ENCODE measurements at regions not wholly inside any gene's neighbourhood (a gene's known extent, or its start where the extent isn't known, plus 50 kb on each side); places are given as distances from the start of the nearest gene placed in this dataset.

DNA sequence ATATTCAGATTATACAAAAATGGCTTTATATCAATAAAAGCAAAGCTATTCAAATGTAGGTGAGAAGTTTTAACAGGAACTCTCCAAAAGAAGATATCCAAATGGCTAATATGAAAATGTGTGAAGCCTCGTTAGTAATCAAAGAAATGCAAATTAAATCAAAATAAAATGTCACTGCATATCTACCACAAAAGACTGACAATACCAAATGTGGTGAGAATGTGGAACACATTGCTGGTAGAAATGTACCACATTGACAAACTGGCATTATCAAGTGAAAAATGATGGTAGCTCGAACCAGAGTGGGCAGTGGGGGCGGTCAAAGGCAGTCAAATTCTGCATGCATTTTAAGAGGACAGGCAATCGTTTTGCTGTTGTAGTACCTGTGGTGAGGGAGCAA, 1012.7 kb downstream of the TDRD15 start:
- Histone ChIP-seq H3K27me3 (ENCODE audit: control insufficient read depth, insufficient read depth, low read length) (no peaks in the 10 kb centered on the region), H2BK5ac (ENCODE audit: low read depth, low read length, poor library complexity, severe bottlenecking) (no peak overlapping the region), H3K9me3 (ENCODE audit: control insufficient read depth, insufficient read depth, low read length) (no peaks in the 10 kb centered on the region), H3K36me3 (ENCODE audit: control insufficient read depth, insufficient read depth, low read length) (no peaks in the 10 kb centered on the region), H3K4me1 (ENCODE audit: control insufficient read depth, insufficient read depth, low read length) (no peaks in the 10 kb centered on the region), H3K18ac (ENCODE audit: low read depth, low read length) (no peak overlapping the region), H3K14ac (replicated peaks; ENCODE audit: low read depth, low read length) (no peak overlapping the region), H3K9me1 (ENCODE audit: insufficient read depth, low read length) (no peaks in the 10 kb centered on the region), H4K8ac (ENCODE audit: low read depth in 2 of 2, low read length in 2 of 2) (no peak overlapping the region), H2BK20ac (ENCODE audit: low read depth, low read length) (no peak overlapping the region), H4K91ac (ENCODE audit: insufficient read depth, low read depth, low read length) (no peak overlapping the region), H3K79me1 (ENCODE audit: low read depth in 1 of 2, low read length in 2 of 2) (no peaks in the 10 kb centered on the region), H3K4ac (ENCODE audit: low read depth, low read length) (no peak overlapping the region), H2AFZ (replicated peaks; ENCODE audit: low read length, poor library complexity) (no peak overlapping the region), H3K4me2 (ENCODE audit: low read depth, low read length) (no peak overlapping the region), H3K4me3 (ENCODE audit: insufficient read depth, low read depth, low read length) (no peak overlapping the region), H4K20me1 (ENCODE audit: insufficient read depth, low read length) (no peaks in the 10 kb centered on the region), H3K23ac (ENCODE audit: low read depth, low read length) (no peak overlapping the region), H2BK15ac (ENCODE audit: low read depth, low read length) (no peak overlapping the region), H2AK9ac (replicated peaks; ENCODE audit: low read depth, low read length, poor library complexity) (no peak overlapping the region), H3K27ac (ENCODE audit: insufficient read depth, low read length) (no peak overlapping the region), H2BK120ac (ENCODE audit: low read depth, low read length) (no peak overlapping the region), H3K9ac (ENCODE audit: low read depth, low read length) (no peak overlapping the region), H3K56ac (ENCODE audit: extremely low read depth, insufficient read depth, low read length) (no peak overlapping the region), H2AK5ac (ENCODE audit: low read depth, low read length) (no peak overlapping the region), H4K5ac (ENCODE audit: low read depth, low read length) (no peak overlapping the region)
- ATAC-seq (ENCODE audit: low read depth) (no peak), DNase-seq (no peak)
- dilution Hi-C loops (cut with HindIII; ENCODE audit: low sequenced_read_pairs, unreplicated experiment): no loop called here
- in situ Hi-C loops (cut with MboI; ENCODE audit: low sequenced_read_pairs): no loop called here
- no TSS peak for BruUV-seq (replicated peaks)
- no peak for TF ChIP-seq CEBPB (IDR thresholded peaks at IDR 0.05; ENCODE audit: low read depth, low read length)
- TF ChIP-seq MXI1 (IDR thresholded peaks at IDR 0.05; ENCODE audit: borderline replicate concordance, low read depth, low read length): no peak
- TF ChIP-seq NFE2L2 (IDR thresholded peaks at IDR 0.05; ENCODE audit: low read depth, low read length): no peak
- TF ChIP-seq, protein P1, sequence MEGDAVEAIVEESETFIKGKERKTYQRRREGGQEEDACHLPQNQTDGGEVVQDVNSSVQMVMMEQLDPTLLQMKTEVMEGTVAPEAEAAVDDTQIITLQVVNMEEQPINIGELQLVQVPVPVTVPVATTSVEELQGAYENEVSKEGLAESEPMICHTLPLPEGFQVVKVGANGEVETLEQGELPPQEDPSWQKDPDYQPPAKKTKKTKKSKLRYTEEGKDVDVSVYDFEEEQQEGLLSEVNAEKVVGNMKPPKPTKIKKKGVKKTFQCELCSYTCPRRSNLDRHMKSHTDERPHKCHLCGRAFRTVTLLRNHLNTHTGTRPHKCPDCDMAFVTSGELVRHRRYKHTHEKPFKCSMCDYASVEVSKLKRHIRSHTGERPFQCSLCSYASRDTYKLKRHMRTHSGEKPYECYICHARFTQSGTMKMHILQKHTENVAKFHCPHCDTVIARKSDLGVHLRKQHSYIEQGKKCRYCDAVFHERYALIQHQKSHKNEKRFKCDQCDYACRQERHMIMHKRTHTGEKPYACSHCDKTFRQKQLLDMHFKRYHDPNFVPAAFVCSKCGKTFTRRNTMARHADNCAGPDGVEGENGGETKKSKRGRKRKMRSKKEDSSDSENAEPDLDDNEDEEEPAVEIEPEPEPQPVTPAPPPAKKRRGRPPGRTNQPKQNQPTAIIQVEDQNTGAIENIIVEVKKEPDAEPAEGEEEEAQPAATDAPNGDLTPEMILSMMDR (conservative IDR thresholded peaks at IDR 0.05; ENCODE audit: low read depth, low read length): no peak
- TF ChIP-seq RFX5 (IDR thresholded peaks at IDR 0.05; ENCODE audit: low read depth, low read length): no peak
- no peak for TF ChIP-seq MAFK (IDR thresholded peaks at IDR 0.05; ENCODE audit: low read depth, low read length)
- no peak for TF ChIP-seq MAZ (IDR thresholded peaks at IDR 0.05; ENCODE audit: borderline replicate concordance, low read depth, low read length)
- no peak for TF ChIP-seq FOS (IDR thresholded peaks at IDR 0.05; ENCODE audit: low read depth, low read length)
- TF ChIP-seq CHD1 (IDR thresholded peaks at IDR 0.05; ENCODE audit: low read depth, low read length): no peak
- TF ChIP-seq RCOR1 (IDR thresholded peaks at IDR 0.05; ENCODE audit: insufficient replicate concordance, low read length): no peak
- no CpG with 5 or more reads among the region's 4 CpGs for WGBS, 2 experiments (ENCODE audit: extremely low coverage in 2 of 2, insufficient read length in 1 of 2)
- intact Hi-C loops (cut with micrococcal nuclease): no loop called here
- ChIA-PET POLR2A (ENCODE audit: unreplicated experiment) (no interaction called here), CTCF (no interaction called here)

Data from IMR-90 (cell line).